Mesendoderm (in vitro differentiated cells): ENCODE measurements at regions not wholly inside any gene's neighbourhood (a gene's known extent, or its start where the extent isn't known, plus 50 kb on each side); places are given as distances from the start of the nearest gene placed in this dataset.
"Not testable (repeated sequence)": the region's sequence is repeated elsewhere in the genome, so short reads cannot be mapped to it uniquely, and the experiment has no call there.

Source experiments
- DNase-seq: peaks from one replicate; pipeline ENCODE4 v3.0.0; 2013
- H2AK5ac ChIP-seq: 2 replicates; pipeline ENCODE4 v1.6.1; 2013; ENCODE audit warnings: low read length, inconsistent platforms
- H2BK120ac ChIP-seq: 2 replicates; pipeline ENCODE4 v1.6.1; 2013; ENCODE audit warnings: low read depth, mild to moderate bottlenecking, low read length, moderate library complexity, mixed read lengths
- H2BK15ac ChIP-seq: replicated peaks from 2 replicates; pipeline ENCODE4 v1.6.1; 2013; ENCODE audit warnings: low read depth, mild to moderate bottlenecking, moderate library complexity
- H2BK5ac ChIP-seq: 2 replicates; pipeline ENCODE4 v1.6.1; 2013; ENCODE audit warnings: low read length, inconsistent platforms
- H3K18ac ChIP-seq: 2 replicates; pipeline ENCODE4 v1.6.1; 2013; ENCODE audit warnings: mild to moderate bottlenecking, low read length, mixed read lengths
- H3K23ac ChIP-seq: one replicate; pipeline ENCODE4 v1.6.1; 2013; ENCODE audit warnings: low read length
- H3K27ac ChIP-seq: 2 replicates; pipeline ENCODE4 v1.5.1; 2013; ENCODE audit warnings: low read depth, mild to moderate bottlenecking, inconsistent platforms, low read length, moderate library complexity
- H3K27me3 ChIP-seq: 2 replicates; pipeline ENCODE4 v1.6.1; 2013; ENCODE audit warnings: low read length, control low read depth, mild to moderate bottlenecking, inconsistent platforms; ENCODE audit not compliant: insufficient read depth, poor library complexity
- H3K36me3 ChIP-seq: 2 replicates; pipeline ENCODE4 v1.6.1; 2013; ENCODE audit warnings: low read length, inconsistent platforms; ENCODE audit not compliant: control insufficient read depth, insufficient read depth
- H3K4ac ChIP-seq: one replicate; pipeline ENCODE4 v1.6.1; 2013; ENCODE audit warnings: low read depth, mild to moderate bottlenecking, low read length, moderate library complexity
- H3K4me1 ChIP-seq: 2 replicates; pipeline ENCODE4 v1.6.1; 2013; ENCODE audit warnings: low read depth, low read length, inconsistent platforms; ENCODE audit not compliant: control insufficient read depth
- H3K4me2 ChIP-seq: 2 replicates; pipeline ENCODE4 v1.6.1; 2013; ENCODE audit warnings: low read length
- H3K4me3 ChIP-seq: 2 replicates; pipeline ENCODE4 v1.5.1; 2013; ENCODE audit warnings: mild to moderate bottlenecking, low read length
- H3K56ac ChIP-seq: one replicate; pipeline ENCODE4 v1.6.1; 2013; ENCODE audit warnings: low read length
- H3K79me1 ChIP-seq: 2 replicates; pipeline ENCODE4 v1.6.1; 2013; ENCODE audit warnings: low read length, inconsistent platforms
- H3K79me2 ChIP-seq: 2 replicates; pipeline ENCODE4 v1.6.1; 2013; ENCODE audit warnings: mild to moderate bottlenecking, low read length; ENCODE audit not compliant: control insufficient read depth, insufficient read depth
- H3K9ac ChIP-seq: 2 replicates; pipeline ENCODE4 v1.6.1; 2013; ENCODE audit warnings: low read length, inconsistent platforms
- H4K5ac ChIP-seq: one replicate; pipeline ENCODE4 v1.6.1; 2013; ENCODE audit warnings: low read length
- H4K8ac ChIP-seq: one replicate; pipeline ENCODE4 v1.6.1; 2013; ENCODE audit warnings: low read depth, mild to moderate bottlenecking, control low read depth, low read length, moderate library complexity
- WGBS: extraction: QIAGEN DNeasy Blood & Tissue Kit; methylation state at CpG from one replicate; pipeline ENCODE4 v1.1.7; 2013; ENCODE audit warnings: low lambda C conversion rate, missing lambda C conversion rate; ENCODE audit not compliant: insufficient coverage; ENCODE audit errors: extremely low coverage; 5-methylcytosine and 5-hydroxymethylcytosine counted together

DNA sequence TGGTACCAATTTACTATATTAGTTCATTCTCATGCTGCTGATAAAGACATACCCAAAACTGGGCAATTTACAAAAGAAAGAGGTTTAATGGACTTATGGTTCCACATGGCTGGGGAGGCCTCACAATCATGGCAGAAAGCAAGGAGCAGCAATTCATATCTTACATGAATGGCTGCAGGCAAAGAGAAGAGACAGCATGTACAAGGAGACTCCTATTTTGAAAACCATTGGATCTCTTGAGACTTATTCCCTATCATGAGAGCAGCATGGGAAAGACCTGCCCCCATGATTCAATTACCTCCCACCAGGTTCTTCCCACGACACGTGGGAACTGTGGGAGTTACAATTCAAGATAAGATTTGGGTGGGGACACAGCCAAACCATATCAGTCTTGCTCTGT, 200.5 kb downstream of the FCRL5 start:
- not testable (repeated sequence) for H3K27ac ChIP-seq, H3K56ac ChIP-seq, H2BK15ac ChIP-seq, H2BK5ac ChIP-seq, H3K79me2 ChIP-seq, H2AK5ac ChIP-seq, H3K9ac ChIP-seq, DNase-seq, H3K4me3 ChIP-seq, H4K5ac ChIP-seq, H2BK120ac ChIP-seq, H3K18ac ChIP-seq, H3K23ac ChIP-seq, H3K4ac ChIP-seq, H3K4me1 ChIP-seq, H4K8ac ChIP-seq, H3K4me2 ChIP-seq, H3K79me1 ChIP-seq, H3K36me3 ChIP-seq, H3K27me3 ChIP-seq
- no CpG with 5 or more reads among the region's 2 CpGs for WGBS

DNA sequence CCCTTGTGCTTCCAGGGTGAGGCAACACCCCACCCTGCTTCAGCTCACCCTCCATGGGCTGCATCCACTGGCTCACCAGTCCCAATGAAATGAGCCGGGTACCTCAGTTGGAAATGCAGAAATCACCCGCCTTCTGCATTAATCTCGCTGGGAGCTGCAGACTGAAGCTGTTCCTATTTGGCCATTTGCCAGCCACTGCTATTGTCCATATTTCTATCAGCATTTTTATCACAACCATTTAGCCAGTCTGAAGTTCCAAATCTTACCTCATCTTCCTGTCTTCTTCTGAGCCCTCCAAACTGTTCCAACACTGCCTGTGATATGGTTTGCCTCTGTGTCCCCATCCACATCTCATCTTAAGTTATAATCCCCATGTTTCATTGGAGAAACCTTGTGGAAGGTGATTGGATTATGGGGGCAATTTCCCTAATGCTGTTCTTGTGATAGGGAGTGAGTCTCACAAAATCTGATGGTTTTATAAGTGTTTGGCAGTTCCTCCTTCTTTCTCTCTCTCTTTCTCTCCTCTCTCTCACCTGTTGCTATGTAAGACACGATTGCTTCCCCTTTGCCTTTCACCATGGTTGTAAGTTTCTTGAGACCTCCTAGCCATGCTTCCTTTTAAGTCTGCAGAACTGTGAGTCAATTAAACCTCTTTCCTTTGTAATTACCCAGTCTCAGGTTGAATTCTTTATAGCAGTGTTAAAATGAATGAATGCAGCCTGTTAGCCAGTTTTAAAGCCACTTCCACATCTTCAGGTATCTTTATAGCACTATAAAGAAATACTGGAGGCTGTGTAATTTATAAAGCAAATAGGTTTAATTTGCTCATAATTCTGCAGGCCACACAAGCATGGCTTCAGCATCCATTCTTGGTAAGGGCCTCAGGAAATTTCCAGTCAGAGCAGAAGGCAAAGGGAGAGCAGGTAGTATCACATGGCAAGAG, 203.5 kb downstream of the FCRL5 start:
- no peaks in the 10 kb centered on the region for H3K27me3 ChIP-seq
- no peak overlapping the region for H3K18ac ChIP-seq
- no peak overlapping the region for H3K4me2 ChIP-seq
- DNase-seq: no peak
- H3K27ac ChIP-seq: no peak overlapping the region
- no peak overlapping the region for H2BK5ac ChIP-seq
- H3K56ac ChIP-seq: no peak overlapping the region
- H4K8ac ChIP-seq: no peak overlapping the region
- H3K36me3 ChIP-seq: no peaks in the 10 kb centered on the region
- no peaks in the 10 kb centered on the region for H3K79me1 ChIP-seq
- WGBS: no CpG with 5 or more reads among the region's 4 CpGs
- no peak overlapping the region for H3K4me3 ChIP-seq
- no peaks in the 10 kb centered on the region for H3K4me1 ChIP-seq
- no peak overlapping the region for H4K5ac ChIP-seq
- no peak overlapping the region for H3K23ac ChIP-seq
- no peak overlapping the region for H2BK15ac ChIP-seq
- no peak overlapping the region for H3K9ac ChIP-seq
- H2AK5ac ChIP-seq: no peak overlapping the region
- no peak overlapping the region for H2BK120ac ChIP-seq
- H3K4ac ChIP-seq: no peak overlapping the region
- no peaks in the 10 kb centered on the region for H3K79me2 ChIP-seq

DNA sequence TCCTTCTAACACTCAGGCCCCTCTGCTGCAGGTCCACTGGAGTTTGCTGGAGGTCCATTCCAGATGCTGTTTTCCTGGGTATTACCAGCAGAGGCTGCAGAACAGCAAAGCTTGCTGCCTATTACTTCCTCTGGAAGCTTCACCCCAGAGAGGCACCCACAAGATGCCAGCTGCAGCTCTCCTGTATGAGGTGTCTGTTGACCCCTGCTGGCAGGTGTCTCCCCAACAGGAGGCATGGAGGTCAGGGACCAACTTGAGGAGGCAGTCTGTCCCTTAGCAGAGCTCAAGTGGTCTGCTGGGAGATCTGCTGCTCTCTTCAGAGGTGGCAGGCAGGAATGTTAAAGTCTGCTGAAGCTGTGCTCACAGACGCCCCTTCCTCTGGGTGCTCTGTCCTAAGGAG, 204.8 kb downstream of the FCRL5 start:
- Histone ChIP-seq H2BK5ac (no peak overlapping the region), H3K4me3 (no peak overlapping the region), H3K23ac (no peak overlapping the region), H4K5ac (no peak overlapping the region), H3K4me2 (no peak overlapping the region), H2AK5ac (no peak overlapping the region), H2BK15ac (no peak overlapping the region), H3K18ac (no peak overlapping the region), H2BK120ac (no peak overlapping the region), H3K56ac (no peak overlapping the region), H3K79me1 (no peaks in the 10 kb centered on the region), H3K4ac (no peak overlapping the region), H4K8ac (no peak overlapping the region), H3K27me3 (no peaks in the 10 kb centered on the region), H3K79me2 (no peaks in the 10 kb centered on the region), H3K36me3 (no peaks in the 10 kb centered on the region), H3K27ac (no peak overlapping the region), H3K9ac (no peak overlapping the region), H3K4me1 (no peaks in the 10 kb centered on the region)
- DNase-seq: no peak
- no CpG with 5 or more reads among the region's 1 CpG for WGBS

DNA sequence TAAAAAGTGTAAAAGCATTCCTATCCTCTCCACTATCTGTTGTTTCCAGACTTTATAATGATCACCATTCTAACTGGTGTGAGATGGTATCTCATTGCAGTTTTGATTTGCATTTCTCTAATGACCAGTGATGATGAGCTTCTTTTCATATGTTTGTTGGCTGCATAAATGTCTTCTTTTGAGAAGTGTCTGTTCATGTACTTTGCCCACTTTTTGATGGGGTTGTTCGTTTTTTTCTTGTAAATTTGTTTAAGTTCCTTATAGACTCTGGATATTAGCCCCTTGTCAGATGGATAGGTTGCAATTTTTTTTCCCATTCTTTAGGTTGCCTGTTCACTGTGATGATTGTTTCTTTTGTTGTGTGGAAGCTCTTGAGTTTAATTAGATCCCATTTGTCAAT, 199.6 kb upstream of the ETV3 start:
- not testable (repeated sequence) for H2BK15ac ChIP-seq, H3K27me3 ChIP-seq

DNA sequence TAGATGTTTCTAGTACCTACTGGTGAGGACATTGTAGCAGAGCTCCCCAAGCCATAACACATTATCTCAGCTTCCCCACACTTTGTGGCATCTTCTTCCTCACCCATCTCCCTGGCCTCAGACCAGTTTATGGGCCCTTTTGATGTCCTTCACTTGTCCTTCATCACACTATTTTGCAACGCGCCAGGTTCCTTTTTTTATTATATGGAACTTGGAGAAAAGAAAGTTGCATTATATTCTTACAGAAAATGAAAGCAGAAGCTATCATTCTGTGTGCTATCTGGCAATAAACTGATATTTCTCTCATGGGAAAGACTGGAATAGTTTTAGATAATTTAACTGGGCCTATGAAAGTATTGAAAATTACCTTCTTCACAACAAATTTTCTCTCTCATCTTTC, 196.9 kb upstream of the ETV3 start:
- H2BK120ac ChIP-seq: no peak overlapping the region
- H3K27ac ChIP-seq: no peak overlapping the region
- H3K4me3 ChIP-seq: no peak overlapping the region
- H3K56ac ChIP-seq: no peak overlapping the region
- H3K36me3 ChIP-seq: no peaks in the 10 kb centered on the region
- no peak overlapping the region for H2BK5ac ChIP-seq
- no peak overlapping the region for H3K23ac ChIP-seq
- no peaks in the 10 kb centered on the region for H3K4me1 ChIP-seq
- H3K27me3 ChIP-seq: no peaks in the 10 kb centered on the region
- no peak overlapping the region for H4K8ac ChIP-seq
- H3K79me1 ChIP-seq: no peaks in the 10 kb centered on the region
- no peak overlapping the region for H3K9ac ChIP-seq
- no peak for DNase-seq
- H4K5ac ChIP-seq: no peak overlapping the region
- H3K79me2 ChIP-seq: no peaks in the 10 kb centered on the region
- H2BK15ac ChIP-seq: no peak overlapping the region
- H2AK5ac ChIP-seq: no peak overlapping the region
- H3K4ac ChIP-seq: no peak overlapping the region
- no peak overlapping the region for H3K18ac ChIP-seq
- H3K4me2 ChIP-seq: no peak overlapping the region
- no CpG with 5 or more reads among the region's 2 CpGs for WGBS

More for the DNA sequence above, 199.6 kb upstream of the ETV3 start:
- H4K8ac ChIP-seq, H2BK120ac ChIP-seq, H2BK5ac ChIP-seq, H4K5ac ChIP-seq, H3K4me1 ChIP-seq, H2AK5ac ChIP-seq, H3K79me2 ChIP-seq, H3K18ac ChIP-seq, H3K4me2 ChIP-seq, H3K4ac ChIP-seq, H3K4me3 ChIP-seq, H3K9ac ChIP-seq, H3K56ac ChIP-seq, H3K79me1 ChIP-seq, H3K23ac ChIP-seq, DNase-seq, H3K27ac ChIP-seq, H3K36me3 ChIP-seq: not testable (repeated sequence)
- WGBS: no CpG with 5 or more reads among the region's 1 CpG

DNA sequence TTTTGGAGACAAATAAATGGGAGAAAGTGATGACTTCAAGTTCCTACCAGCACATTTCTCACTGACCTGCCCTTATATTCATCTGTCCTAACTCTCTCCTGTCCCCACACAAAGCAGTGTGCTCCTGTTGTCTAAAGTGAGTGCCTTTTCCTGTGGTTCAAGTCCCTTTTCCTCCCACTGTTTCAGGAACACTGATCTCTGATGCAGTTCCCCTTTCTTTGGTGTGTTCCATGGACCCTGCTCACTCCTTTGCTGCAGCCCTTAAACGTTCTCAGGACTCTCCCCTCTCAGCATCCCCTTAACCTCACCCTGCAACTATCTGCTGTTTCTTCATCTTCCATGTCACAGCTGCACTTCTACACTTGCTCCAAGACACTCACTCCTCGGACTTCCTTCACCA, 195.8 kb upstream of the ETV3 start:
- Histone ChIP-seq H3K4me1 (no peaks in the 10 kb centered on the region), H3K4ac (no peak overlapping the region), H3K79me1 (no peaks in the 10 kb centered on the region), H2BK120ac (no peak overlapping the region), H3K4me2 (no peak overlapping the region), H3K4me3 (no peak overlapping the region), H2BK15ac (no peak overlapping the region), H3K79me2 (no peaks in the 10 kb centered on the region), H2AK5ac (no peak overlapping the region), H4K8ac (no peak overlapping the region), H3K56ac (no peak overlapping the region), H4K5ac (no peak overlapping the region), H3K9ac (no peak overlapping the region), H3K18ac (no peak overlapping the region), H3K27ac (no peak overlapping the region), H3K27me3 (no peaks in the 10 kb centered on the region), H3K36me3 (no peaks in the 10 kb centered on the region), H3K23ac (no peak overlapping the region), H2BK5ac (no peak overlapping the region)
- no peak for DNase-seq
- no CpG with 5 or more reads among the region's 2 CpGs for WGBS
